Neural progenitor cell (in vitro differentiated cells): ENCODE measurements at regions not wholly inside any gene's neighbourhood (a gene's known extent, or its start where the extent isn't known, plus 50 kb on each side); places are given as distances from the start of the nearest gene placed in this dataset.
A peak's percentile ranks its signal among the peaks of the same experiment; 100 is the strongest.

Source experiments
- DNase-seq: peaks from one replicate; pipeline ENCODE4 v3.0.0-alpha.2; 2016; ENCODE audit warnings: low spot score
- H2AFZ ChIP-seq: fragments of 200-600 bp; sonication (generic); replicated peaks from 2 replicates; pipeline ENCODE4 v1.6.1; 2016; ENCODE audit warnings: antibody characterized with exemption
- H3F3A ChIP-seq: fragments of 200-600 bp; sonication (generic); 2 replicates; pipeline ENCODE4 v1.6.1; 2016; ENCODE audit warnings: antibody characterized with exemption, low read depth
- H3K27ac ChIP-seq: fragments of 200-600 bp; sonication (generic); 2 replicates; pipeline ENCODE4 v1.5.1; 2016; ENCODE audit warnings: mild to moderate bottlenecking
- H3K27me3 ChIP-seq: fragments of 200-600 bp; sonication (generic); 2 replicates; pipeline ENCODE4 v1.6.1; 2016; ENCODE audit warnings: mild to moderate bottlenecking, moderate library complexity
- H3K36me3 ChIP-seq: fragments of 200-600 bp; sonication (generic); 2 replicates; pipeline ENCODE4 v1.5.1; 2016
- H3K4me1 ChIP-seq: fragments of 200-600 bp; sonication (generic); 2 replicates; pipeline ENCODE4 v1.6.1; 2016; ENCODE audit warnings: mixed run types
- H3K4me2 ChIP-seq: fragments of 200-600 bp; sonication (generic); 2 replicates; pipeline ENCODE4 v1.6.1; 2016
- H3K4me3 ChIP-seq: fragments of 200-600 bp; sonication (generic); 2 replicates; pipeline ENCODE4 v1.5.1; 2016
- H3K79me2 ChIP-seq: fragments of 200-600 bp; sonication (generic); 2 replicates; pipeline ENCODE4 v1.6.1; 2016; ENCODE audit warnings: low read depth
- H3K9ac ChIP-seq: fragments of 200-600 bp; sonication (generic); 2 replicates; pipeline ENCODE4 v1.6.1; 2016
- H3K9me3 ChIP-seq: fragments of 200-600 bp; sonication (generic); 2 replicates; pipeline ENCODE4 v1.5.1; 2016; ENCODE audit warnings: low read depth
- H4K20me1 ChIP-seq: fragments of 200-600 bp; sonication (generic); 2 replicates; pipeline ENCODE4 v1.6.1; 2016; ENCODE audit warnings: low read depth
- H3K27ac Mint-ChIP-seq: 3 replicates; pipeline ENCODE4 v1.8.0; 2021; ENCODE audit warnings: mixed read lengths
- H3K27me3 Mint-ChIP-seq: 2 replicates; pipeline ENCODE4 v1.8.0; 2022; ENCODE audit warnings: low read depth, mild to moderate bottlenecking, inconsistent platforms, moderate library complexity, mixed read lengths; ENCODE audit not compliant: insufficient read depth
- H3K36me3 Mint-ChIP-seq: 3 replicates; pipeline ENCODE4 v1.8.0; 2021; ENCODE audit warnings: mixed read lengths
- H3K4me1 Mint-ChIP-seq: 3 replicates; pipeline ENCODE4 v1.8.0; 2021; ENCODE audit warnings: mixed read lengths
- H3K4me3 Mint-ChIP-seq: 3 replicates; pipeline ENCODE4 v1.8.0; 2021; ENCODE audit warnings: mild to moderate bottlenecking, moderate library complexity, mixed read lengths
- H3K9me3 Mint-ChIP-seq: 3 replicates; pipeline ENCODE4 v1.8.0; 2020; ENCODE audit warnings: mixed read lengths
- EZH2 ChIP-seq: fragments of 200-600 bp; sonication (generic); IDR thresholded peaks from 2 replicates; pipeline ENCODE4 v1.6.1; 2017; ENCODE audit warnings: antibody characterized with exemption, mild to moderate bottlenecking, moderate library complexity
- EZH2phosphoT487 ChIP-seq: fragments of 200-600 bp; sonication (generic); IDR thresholded peaks from 2 replicates; pipeline ENCODE4 v1.6.1; 2017; ENCODE audit warnings: antibody characterized with exemption
- TF ChIP-seq, protein P1 (sequence below): fragments of 200-600 bp; sonication (generic); IDR thresholded peaks from 2 replicates; pipeline ENCODE4 v1.5.1; 2017; ENCODE audit warnings: antibody characterized with exemption, mild to moderate bottlenecking

DNA sequence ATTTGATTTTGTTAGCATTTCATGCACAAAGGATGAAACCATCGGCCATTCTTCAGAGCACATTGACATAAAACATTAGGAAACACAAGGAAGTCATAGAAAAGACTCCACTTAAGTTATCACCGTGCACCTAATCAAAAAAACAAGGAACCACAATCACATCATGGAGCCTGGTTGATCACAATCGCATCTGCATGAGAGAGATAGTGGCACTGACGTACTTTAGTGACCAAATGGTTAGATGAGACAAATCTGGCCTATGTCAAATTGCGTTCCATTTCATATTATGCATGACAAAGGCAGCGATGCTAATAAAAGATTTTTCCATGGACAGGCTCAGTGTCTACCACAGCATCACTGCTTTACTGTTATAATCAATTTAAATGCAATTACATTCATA, 571.8 kb upstream of the ADGRL2 start:
- Histone ChIP-seq H4K20me1 (no peaks in the 10 kb centered on the region), H3K9ac (no peak overlapping the region), H3K27me3 (no peaks in the 10 kb centered on the region), H3F3A (peaks cover 12% of the 10 kb centered on the region), H3K4me2 (no peak overlapping the region), H3K4me1 (peaks cover 33% of the 10 kb centered on the region), H3K36me3 (no peaks in the 10 kb centered on the region), H3K4me3 (no peak overlapping the region), H2AFZ (no peak overlapping the region), H3K9me3 (no peaks in the 10 kb centered on the region), H3K27ac (no peak overlapping the region), H3K79me2 (no peaks in the 10 kb centered on the region)
- H3K4me1 Mint-ChIP-seq = peaks cover 38% of the 10 kb centered on the region
- H3K27ac Mint-ChIP-seq = no peak overlapping the region
- TF ChIP-seq EZH2phosphoT487 = no peak
- TF ChIP-seq EZH2 = no peak
- TF ChIP-seq, protein P1, sequence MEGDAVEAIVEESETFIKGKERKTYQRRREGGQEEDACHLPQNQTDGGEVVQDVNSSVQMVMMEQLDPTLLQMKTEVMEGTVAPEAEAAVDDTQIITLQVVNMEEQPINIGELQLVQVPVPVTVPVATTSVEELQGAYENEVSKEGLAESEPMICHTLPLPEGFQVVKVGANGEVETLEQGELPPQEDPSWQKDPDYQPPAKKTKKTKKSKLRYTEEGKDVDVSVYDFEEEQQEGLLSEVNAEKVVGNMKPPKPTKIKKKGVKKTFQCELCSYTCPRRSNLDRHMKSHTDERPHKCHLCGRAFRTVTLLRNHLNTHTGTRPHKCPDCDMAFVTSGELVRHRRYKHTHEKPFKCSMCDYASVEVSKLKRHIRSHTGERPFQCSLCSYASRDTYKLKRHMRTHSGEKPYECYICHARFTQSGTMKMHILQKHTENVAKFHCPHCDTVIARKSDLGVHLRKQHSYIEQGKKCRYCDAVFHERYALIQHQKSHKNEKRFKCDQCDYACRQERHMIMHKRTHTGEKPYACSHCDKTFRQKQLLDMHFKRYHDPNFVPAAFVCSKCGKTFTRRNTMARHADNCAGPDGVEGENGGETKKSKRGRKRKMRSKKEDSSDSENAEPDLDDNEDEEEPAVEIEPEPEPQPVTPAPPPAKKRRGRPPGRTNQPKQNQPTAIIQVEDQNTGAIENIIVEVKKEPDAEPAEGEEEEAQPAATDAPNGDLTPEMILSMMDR = no peak
- H3K27me3 Mint-ChIP-seq = peaks cover 10% of the 10 kb centered on the region
- H3K36me3 Mint-ChIP-seq = no peaks in the 10 kb centered on the region
- H3K9me3 Mint-ChIP-seq = no peaks in the 10 kb centered on the region
- DNase-seq = no peak
- no peak overlapping the region for H3K4me3 Mint-ChIP-seq

DNA sequence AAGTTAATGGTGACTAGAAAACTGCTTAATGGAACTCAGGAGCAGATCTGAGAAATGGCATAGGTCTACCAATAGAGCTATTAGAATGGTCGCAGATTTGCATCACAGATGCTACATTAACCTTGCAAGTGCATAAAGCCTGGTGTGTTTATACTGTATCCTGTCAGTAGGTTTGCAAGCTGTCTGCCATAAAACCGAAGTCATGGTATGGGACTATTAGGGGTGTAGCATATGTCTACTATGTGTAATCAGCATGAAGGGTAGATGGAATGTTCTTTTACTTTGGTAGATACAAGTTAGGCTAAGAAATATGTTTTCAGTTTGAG, 574.2 kb upstream of the ADGRL2 start:
- Mint-ChIP-seq H3K27ac (no peak overlapping the region), H3K36me3 (no peaks in the 10 kb centered on the region), H3K4me1 (peaks cover 30% of the 10 kb centered on the region), H3K27me3 (peaks cover 10% of the 10 kb centered on the region), H3K4me3 (no peak overlapping the region), H3K9me3 (no peaks in the 10 kb centered on the region)
- peaks cover 12% of the 10 kb centered on the region for H3F3A ChIP-seq
- H3K36me3 ChIP-seq = no peaks in the 10 kb centered on the region
- peak overlapping the region; percentile 66 for H3K4me2 ChIP-seq
- no peak overlapping the region for H2AFZ ChIP-seq
- TF ChIP-seq EZH2phosphoT487 = no peak
- TF ChIP-seq, protein P1 = no peak
- no peak for TF ChIP-seq EZH2
- H3K4me1 ChIP-seq = peaks cover 19% of the 10 kb centered on the region
- no peak overlapping the region for H3K4me3 ChIP-seq
- no peak overlapping the region for H3K9ac ChIP-seq
- no peak overlapping the region for H3K27ac ChIP-seq
- no peak for DNase-seq
- no peaks in the 10 kb centered on the region for H3K27me3 ChIP-seq
- no peaks in the 10 kb centered on the region for H3K9me3 ChIP-seq
- no peaks in the 10 kb centered on the region for H3K79me2 ChIP-seq
- H4K20me1 ChIP-seq = no peaks in the 10 kb centered on the region

DNA sequence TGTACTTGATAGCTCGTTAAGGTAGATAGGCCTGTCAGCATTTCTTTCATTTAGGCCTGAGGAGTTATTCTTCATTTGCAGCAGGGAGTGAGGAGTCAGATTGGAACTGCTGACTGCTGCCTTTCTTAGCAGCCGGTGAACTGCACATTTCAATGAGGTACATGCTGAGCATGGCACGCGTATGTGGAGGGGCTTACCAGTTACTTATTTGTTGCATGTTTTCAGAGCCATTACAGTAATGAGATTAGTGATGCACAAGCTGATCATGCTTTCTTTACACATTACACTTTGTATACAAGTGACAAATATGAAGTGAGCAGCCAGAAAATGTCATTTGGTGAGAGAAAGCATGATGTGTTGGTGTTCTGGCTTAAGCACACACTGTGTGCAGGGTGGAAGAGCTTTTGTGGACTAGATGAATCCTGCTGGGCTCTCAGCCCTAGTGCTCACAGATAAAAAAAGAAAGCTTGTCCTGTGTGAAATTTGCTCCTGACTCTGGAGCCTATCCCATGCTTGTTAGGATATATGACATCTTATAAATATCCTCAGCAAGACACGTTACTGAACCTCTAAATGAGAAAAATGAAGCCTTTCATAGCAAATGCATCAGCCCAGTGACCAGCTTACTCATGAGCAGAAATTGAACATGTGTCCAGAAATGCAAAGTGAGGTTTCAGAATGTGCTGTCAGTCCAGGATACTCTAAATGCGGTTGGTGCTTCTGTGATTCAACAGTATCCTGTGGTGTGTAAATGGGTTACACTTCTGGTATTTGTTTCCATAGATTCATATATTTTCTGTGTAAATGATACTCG, 574.7 kb upstream of the ADGRL2 start:
- Histone ChIP-seq H3K36me3 (no peaks in the 10 kb centered on the region), H4K20me1 (no peaks in the 10 kb centered on the region), H3K79me2 (no peaks in the 10 kb centered on the region), H3K9me3 (no peaks in the 10 kb centered on the region), H3K9ac (no peak overlapping the region), H3K4me1 (peaks cover 13% of the 10 kb centered on the region), H3K27ac (no peak overlapping the region), H3K4me3 (no peak overlapping the region), H3K27me3 (no peaks in the 10 kb centered on the region), H3F3A (peaks cover 12% of the 10 kb centered on the region), H2AFZ (no peak overlapping the region), H3K4me2 (peak overlapping the region; percentile 66)
- DNase-seq = peak; percentile 72
- Mint-ChIP-seq H3K27me3 (peaks cover 10% of the 10 kb centered on the region), H3K4me1 (peaks cover 27% of the 10 kb centered on the region), H3K36me3 (no peaks in the 10 kb centered on the region), H3K27ac (peak overlapping the region; percentile 18), H3K9me3 (no peaks in the 10 kb centered on the region), H3K4me3 (peak overlapping the region; percentile 41)
- TF ChIP-seq EZH2phosphoT487 (peak; percentile 94), EZH2 (no peak)
- TF ChIP-seq, protein P1 = no peak
